ENCODE measurements at regions not wholly inside any gene's neighbourhood (a gene's known extent, or its start where the extent isn't known, plus 50 kb on each side); places are given as distances from the start of the nearest gene placed in this dataset.

- no peak for DNase-seq
Measured at GRCh38 chr18:40868110-40868858, 1086.8 kb upstream of the PIK3C3 start.

DNA sequence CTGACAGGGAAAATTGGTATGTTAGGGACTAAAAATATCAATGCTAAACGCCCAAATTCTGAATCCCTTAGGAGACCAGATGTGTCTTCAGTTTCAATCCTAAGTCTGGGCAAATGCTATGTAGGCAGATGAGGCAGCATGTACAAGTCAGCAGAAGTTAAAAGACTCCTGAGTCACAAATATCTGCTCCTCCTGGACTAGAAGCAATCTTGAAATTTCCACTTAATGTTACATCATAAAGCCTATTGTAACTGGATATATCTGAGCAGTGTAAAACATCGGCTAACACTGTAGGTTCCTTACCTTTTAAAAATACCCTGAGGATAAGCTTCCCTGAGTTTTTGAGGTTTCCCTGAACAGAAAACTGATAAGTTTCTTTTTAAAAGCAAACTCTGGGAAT lies 1087.6 kb upstream of the PIK3C3 start:
- DNase-seq = peak; percentile 45

DNA sequence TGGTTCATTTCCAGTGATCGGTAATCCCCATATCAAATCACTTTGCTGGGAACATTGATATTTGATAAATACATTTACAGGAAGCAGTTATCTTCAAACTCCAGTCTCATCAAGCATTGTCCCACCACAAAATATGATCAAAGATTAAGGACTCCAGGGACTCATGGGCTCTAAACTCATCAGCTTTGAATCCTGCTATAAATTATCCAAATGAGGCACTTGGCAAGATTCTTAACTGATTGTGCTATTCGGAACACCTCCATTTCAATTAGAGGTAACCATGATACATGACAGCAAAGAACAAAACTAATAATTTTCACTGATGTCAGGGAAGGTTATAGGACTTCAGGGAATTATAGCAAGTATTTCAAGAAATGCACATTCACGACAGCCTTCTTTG lies 1088.1 kb upstream of the PIK3C3 start:
- DNase-seq = no peak

- DNase-seq = no peak
Measured at GRCh38 chr18:40866013-40866645, 1088.9 kb upstream of the PIK3C3 start.

- DNase-seq = no peak
Measured at GRCh38 chr18:40864846-40865245, 1090.2 kb upstream of the PIK3C3 start.

GRCh38 chr18:40863801-40864200 lies 1091.2 kb upstream of the PIK3C3 start:
- no peak for DNase-seq

- DNase-seq = no peak
Measured at GRCh38 chr18:40860189-40860588, 1094.8 kb upstream of the PIK3C3 start.

DNA sequence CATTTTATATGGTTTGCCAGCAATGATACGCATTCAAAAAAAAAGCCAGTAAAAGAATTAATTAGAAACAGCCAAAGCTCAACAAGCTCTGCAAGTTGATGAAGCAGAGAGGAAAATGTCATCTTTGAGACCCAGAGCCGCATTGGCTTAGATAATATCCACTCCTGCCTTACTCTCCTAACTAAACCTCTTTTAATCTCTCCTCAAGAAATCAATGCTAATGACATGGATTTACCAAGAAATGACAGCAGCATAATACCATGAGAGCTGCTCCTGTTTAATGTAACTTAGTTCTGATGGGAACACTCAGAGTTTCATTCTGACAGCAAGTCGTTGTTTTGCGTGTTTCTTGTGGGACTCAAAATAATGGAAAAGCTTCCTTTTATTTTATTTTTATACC lies 1099.4 kb upstream of the PIK3C3 start:
- no peak for DNase-seq

- no peak for DNase-seq
Measured at GRCh38 chr18:40852406-40852805, 1102.6 kb upstream of the PIK3C3 start.

DNA sequence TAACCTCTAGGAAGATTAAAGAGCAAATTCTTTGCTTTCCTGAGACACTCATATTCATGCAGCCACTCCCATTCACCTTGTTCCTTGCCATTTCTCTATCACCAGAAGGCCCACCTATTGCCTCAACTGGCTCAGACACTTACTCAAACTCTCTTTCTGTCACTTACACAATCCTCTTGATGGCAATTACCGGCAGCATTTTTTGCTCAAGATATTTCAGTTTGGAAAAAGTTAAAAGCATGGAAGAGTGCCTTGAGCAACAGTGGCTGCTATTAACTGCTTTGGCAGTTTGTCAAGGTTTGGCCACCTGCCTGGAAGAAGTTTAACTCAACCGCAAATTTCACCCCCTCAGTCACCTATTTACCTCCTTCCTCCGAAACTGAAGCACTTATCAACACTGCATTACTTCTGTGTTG lies 1104.0 kb upstream of the PIK3C3 start:
- no peak for DNase-seq

DNA sequence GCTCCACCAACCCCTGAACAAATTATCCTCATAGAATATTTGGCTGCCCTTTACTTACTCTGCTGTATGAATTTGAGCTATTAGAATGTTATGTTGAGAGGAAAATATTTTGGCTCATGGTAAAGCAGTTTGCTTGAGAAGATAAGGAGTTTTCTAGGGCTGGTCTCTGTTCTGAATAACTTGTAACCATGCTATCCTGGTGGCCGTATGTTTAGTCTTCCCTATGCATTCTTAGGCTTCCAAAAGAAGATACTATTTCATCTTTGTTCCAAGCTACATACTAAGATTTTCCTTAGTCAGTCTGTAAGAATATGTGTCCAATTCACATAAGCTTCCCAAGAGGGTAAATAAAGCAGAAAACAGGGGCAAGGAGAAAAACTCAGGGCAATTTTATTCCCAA lies 1105.1 kb upstream of the PIK3C3 start:
- no peak for DNase-seq

DNA sequence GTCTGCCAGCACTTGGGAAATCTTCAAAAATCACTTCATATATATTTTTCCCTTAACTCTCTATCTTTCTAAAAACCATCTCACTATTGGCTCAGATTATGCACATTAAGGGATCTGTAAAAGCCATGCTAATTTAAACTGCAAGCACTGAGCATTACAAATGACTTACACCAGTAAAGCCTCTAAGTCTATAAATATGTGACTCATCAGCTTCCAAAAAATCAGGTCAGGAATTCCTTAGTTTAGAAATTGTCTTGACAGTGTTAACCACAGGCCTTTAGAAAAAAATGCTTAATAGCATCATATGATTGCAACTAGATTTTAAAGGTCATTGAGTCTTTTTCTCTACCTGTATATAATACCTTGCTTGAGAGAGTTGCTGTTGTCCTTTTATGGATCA lies 1113.6 kb upstream of the PIK3C3 start:
- no peak for DNase-seq

DNA sequence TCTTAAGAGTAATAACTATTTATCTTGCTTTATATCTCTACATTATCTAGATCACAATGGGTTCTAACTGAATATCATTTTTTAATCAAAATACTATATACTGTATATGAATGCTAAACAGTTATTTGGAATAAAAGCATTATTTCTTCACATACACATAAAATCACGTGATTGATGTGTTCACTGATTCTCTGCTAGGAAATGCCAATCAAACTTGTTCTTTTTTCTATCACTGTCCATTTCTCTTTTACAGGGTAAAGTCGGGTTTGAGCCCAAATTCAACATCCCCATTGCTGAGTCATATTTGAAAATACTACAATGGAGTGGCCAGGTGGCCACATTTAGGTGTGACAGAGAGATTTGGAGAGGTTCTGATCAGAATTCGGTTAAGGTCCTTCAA lies 1114.0 kb upstream of the PIK3C3 start:
- no peak for DNase-seq

- DNase-seq = no peak
Measured at GRCh38 chr18:40832362-40832761, 1122.7 kb upstream of the PIK3C3 start.

DNA sequence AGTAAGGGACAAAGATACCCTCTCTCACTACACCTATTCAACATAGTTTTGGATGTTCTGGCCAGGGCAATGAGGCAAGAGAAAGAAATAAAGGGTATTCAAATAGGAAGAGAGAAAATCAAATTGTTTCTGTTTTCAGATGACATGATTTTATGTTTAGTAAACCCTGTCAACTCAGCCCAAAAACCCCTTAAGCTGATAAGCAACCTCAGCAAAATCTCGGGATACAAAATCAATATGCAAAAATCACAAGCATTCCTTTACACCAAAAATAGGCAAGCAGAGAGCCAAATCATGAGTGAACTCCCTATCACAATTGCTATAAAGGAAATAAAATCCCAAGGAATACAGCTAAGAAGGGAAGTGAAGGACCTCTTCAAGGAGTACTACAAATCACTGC lies 1130.7 kb upstream of the PIK3C3 start:
- DNase-seq = no peak

GRCh38 chr18:40821596-40822243 lies 1133.3 kb upstream of the PIK3C3 start:
- DNase-seq = no peak

DNA sequence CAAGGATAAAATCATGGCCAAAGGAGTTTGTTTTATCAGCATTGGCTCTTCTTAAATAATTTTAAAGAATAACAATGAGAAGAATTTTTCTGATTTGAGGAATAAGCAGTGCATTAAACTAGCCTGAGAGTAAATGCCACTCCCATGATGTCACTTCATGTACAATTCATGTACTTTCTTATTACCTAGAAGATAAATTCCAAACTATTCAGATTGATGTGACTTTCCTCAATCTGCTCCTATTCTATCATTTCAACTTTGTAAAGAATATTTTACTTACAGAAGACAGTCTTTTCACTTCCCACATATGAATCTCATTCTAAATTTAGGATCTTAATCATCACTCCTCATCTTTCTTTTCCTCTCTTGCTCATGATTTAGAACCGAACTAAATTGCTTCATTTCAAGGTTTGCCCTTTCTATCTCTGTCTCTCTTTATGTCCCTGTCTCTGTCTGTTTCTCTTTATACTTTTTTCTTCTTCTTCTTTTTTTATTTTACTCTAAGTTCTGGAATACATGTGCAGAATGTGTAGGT lies 1142.0 kb upstream of the PIK3C3 start:
- DNase-seq = no peak

DNA sequence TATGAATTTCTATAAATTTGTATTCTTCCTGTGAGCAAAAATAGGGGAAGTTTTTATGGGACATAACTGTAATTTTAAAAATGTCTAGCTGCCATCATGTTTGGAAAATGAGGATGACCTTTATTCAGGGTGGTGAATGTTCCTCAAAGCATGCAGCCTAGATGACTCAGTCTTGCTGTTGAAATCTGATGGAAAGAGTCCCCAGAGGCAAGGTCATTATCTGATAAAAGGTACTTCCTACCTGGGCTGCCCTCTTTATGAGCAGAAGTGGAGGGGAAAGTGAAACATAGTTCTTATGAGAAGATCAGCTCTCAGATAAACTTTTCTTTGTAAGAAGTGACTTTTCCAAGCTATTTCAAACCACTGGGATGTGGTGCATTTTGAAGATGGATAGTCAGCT lies 1144.7 kb upstream of the PIK3C3 start:
- DNase-seq = no peak

DNA sequence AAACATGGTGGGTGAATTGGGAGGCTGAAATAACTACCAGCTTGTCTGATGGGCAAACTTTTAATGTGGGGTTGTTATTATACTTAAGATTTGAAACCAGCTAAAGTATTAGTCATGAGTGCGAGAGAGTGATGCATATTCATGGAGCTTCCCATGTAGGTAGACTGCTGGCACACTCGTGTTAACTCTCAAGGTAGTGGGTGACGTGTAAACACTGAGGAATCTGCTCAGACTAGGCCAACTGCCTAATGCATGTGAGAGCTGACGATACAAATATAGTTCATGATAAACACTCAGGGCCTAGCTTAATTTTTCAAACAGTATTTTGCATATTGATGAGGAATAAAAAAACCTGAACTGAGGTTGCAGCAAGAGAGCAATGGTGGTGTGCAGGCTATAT lies 1165.7 kb upstream of the PIK3C3 start:
- no peak for DNase-seq

- DNase-seq = no peak
Measured at GRCh38 chr18:40782453-40783130, 1172.4 kb upstream of the PIK3C3 start.

DNA sequence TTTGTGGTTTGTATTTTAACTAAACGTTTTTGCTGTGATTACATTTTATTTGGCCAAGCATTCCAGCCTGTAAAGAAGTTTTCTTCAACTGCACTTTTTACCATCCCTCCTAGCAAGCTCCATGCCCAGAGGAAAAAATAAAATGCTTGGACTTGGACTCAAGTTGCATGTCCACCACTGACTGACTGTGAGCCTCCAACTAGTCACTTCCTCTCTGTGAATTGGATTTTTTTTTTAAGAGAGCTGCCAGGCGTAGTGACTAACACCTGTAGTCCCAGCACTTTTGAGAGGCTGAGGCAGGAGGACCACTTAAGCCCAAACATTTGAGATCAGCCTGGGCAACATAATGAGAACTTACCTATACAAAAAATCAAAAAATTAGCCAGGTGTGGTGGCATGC lies 1185.2 kb upstream of the PIK3C3 start:
- DNase-seq = no peak

- no peak for DNase-seq
Measured at GRCh38 chr18:40760251-40760650, 1194.8 kb upstream of the PIK3C3 start.

GRCh38 chr18:40754477-40754876 lies 1200.6 kb upstream of the PIK3C3 start:
- no peak for DNase-seq
